BE2C (cell line): ENCODE measurements at regions not wholly inside any gene's neighbourhood (a gene's known extent, or its start where the extent isn't known, plus 50 kb on each side); places are given as distances from the start of the nearest gene placed in this dataset.

Experiments
- DNase-seq: peaks from one replicate; pipeline ENCODE4 v3.0.0-alpha.2; 2020
- H3K27me3 ChIP-seq: fragments of 250-450 bp; sonication (Bioruptor Pico); 2 replicates; pipeline ENCODE4 v1.5.1; 2020; ENCODE audit warnings: mild to moderate bottlenecking
- H3K36me3 ChIP-seq: fragments of 250-450 bp; sonication (Bioruptor Pico); 2 replicates; pipeline ENCODE4 v1.5.1; 2020; ENCODE audit warnings: mild to moderate bottlenecking
- H3K4me1 ChIP-seq: fragments of 250-450 bp; sonication (Bioruptor Pico); 2 replicates; pipeline ENCODE4 v1.5.1; 2020
- H3K4me3 ChIP-seq: 2 replicates; pipeline ENCODE4 v1.5.1; 2011; ENCODE audit warnings: low read depth, low read length
- H3K9me3 ChIP-seq: fragments of 250-450 bp; sonication (Bioruptor Pico); 2 replicates; pipeline ENCODE4 v1.5.1; 2020
- TF ChIP-seq, protein P1 (sequence below): IDR thresholded peaks from 2 replicates; pipeline ENCODE4 v1.5.1; 2012; ENCODE audit warnings: mild to moderate bottlenecking, low read depth, low read length

DNA sequence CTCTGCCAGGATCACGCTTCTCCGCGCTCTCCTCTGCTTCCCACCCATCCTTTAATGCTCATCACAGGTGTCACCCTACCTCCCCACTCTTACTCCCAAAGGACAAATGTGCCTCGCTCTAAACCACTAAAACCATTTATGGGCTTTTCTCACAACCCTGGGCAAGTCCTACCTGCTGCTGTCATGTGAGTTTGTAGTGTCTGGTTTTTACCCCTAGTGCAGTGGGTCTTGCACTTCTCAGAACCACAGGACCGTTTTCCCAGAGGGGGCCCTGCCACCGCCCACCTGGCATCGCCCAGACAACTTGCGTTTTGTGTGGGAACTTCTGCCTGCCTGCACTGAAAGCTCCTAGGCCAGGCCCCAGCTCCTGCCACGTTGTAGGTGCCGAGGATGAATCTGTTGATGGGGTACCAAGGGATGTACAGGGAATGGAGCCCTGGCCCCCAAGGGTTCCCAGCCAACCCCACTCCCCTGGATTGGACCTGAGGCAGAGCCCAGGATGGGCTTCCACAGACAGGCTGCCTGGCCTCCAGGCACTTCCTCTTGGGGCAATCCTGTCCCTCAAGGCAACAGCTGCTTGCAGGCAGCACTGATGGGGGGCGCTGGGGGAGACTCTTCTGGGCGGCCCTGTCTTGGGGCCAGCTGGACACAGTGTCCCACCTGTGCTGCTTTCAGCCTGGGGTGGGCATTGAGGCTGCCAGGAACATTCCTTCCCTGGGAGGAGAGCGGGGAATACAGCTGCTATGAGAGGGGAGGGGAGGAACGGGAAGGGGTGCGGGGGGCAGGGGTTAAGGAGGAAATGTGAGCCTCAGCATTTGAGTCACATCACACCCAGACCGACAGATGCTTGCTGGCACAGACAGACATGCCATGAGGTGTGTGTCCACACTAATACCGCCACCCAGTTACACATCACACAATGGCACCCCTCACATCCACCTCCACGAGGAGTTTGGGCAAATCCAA, 176.3 kb downstream of the ZFP36L2 start:
- TF ChIP-seq, protein P1, sequence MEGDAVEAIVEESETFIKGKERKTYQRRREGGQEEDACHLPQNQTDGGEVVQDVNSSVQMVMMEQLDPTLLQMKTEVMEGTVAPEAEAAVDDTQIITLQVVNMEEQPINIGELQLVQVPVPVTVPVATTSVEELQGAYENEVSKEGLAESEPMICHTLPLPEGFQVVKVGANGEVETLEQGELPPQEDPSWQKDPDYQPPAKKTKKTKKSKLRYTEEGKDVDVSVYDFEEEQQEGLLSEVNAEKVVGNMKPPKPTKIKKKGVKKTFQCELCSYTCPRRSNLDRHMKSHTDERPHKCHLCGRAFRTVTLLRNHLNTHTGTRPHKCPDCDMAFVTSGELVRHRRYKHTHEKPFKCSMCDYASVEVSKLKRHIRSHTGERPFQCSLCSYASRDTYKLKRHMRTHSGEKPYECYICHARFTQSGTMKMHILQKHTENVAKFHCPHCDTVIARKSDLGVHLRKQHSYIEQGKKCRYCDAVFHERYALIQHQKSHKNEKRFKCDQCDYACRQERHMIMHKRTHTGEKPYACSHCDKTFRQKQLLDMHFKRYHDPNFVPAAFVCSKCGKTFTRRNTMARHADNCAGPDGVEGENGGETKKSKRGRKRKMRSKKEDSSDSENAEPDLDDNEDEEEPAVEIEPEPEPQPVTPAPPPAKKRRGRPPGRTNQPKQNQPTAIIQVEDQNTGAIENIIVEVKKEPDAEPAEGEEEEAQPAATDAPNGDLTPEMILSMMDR = no peak
- H3K4me1 ChIP-seq = peaks cover 24% of the 10 kb centered on the region
- no peaks in the 10 kb centered on the region for H3K36me3 ChIP-seq
- H3K9me3 ChIP-seq = no peaks in the 10 kb centered on the region
- H3K27me3 ChIP-seq = no peaks in the 10 kb centered on the region
- DNase-seq = no peak
- no peak overlapping the region for H3K4me3 ChIP-seq

DNA sequence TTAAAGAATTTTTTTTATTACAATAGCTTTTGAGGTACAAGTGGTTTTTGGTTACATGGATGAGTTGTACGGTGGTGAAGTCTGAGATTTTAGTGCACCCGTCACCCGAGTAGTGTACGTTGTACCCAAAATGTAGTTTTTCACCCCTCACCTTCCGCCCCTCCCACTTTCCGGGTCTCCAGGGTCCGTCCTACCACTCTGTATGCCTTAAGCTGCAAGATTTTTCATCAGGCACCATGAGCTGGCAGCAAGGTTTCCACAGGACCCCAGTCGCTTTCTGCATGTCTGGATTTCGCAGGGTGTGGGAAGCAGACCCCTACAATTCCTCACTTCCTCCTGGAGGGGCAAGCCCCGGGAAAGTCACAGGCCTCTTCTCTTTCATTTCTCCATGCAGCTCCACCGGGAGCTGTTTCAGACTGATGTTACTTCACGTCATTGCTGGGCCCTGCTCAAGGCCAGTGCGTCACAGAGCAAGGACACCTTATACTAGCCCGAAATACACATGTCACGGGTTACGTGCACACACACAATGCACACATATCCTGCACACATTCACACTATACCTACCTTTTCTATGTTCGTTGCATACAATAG, 179.1 kb downstream of the ZFP36L2 start:
- no peaks in the 10 kb centered on the region for H3K27me3 ChIP-seq
- TF ChIP-seq, protein P1 = no peak
- no peak for DNase-seq
- H3K4me1 ChIP-seq = peaks cover 16% of the 10 kb centered on the region
- H3K4me3 ChIP-seq = no peak overlapping the region
- H3K36me3 ChIP-seq = no peaks in the 10 kb centered on the region
- H3K9me3 ChIP-seq = no peaks in the 10 kb centered on the region

DNA sequence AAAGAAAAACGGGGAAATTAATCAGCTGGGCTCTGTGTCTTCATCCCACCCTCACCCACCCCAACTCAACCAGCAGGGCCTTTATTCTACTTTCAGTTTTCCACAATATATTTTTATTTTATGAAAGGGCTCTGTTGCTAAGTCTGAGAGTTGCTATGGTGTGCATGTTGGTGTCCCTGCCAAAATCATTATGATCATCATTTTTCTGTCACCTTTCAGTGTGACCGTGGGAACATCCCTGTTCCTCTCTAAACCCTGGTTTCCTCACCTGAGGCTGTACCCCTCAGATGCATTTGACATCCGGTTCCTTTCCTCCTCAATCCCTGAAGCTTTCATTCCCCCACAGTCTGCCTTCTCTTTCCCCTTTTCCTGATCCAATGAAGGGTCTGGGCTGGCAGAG, 180.5 kb downstream of the ZFP36L2 start:
- Histone ChIP-seq H3K27me3 (no peaks in the 10 kb centered on the region), H3K9me3 (no peaks in the 10 kb centered on the region), H3K4me3 (no peak overlapping the region), H3K4me1 (peaks cover 28% of the 10 kb centered on the region), H3K36me3 (no peaks in the 10 kb centered on the region)
- no peak for DNase-seq
- TF ChIP-seq, protein P1 = no peak

DNA sequence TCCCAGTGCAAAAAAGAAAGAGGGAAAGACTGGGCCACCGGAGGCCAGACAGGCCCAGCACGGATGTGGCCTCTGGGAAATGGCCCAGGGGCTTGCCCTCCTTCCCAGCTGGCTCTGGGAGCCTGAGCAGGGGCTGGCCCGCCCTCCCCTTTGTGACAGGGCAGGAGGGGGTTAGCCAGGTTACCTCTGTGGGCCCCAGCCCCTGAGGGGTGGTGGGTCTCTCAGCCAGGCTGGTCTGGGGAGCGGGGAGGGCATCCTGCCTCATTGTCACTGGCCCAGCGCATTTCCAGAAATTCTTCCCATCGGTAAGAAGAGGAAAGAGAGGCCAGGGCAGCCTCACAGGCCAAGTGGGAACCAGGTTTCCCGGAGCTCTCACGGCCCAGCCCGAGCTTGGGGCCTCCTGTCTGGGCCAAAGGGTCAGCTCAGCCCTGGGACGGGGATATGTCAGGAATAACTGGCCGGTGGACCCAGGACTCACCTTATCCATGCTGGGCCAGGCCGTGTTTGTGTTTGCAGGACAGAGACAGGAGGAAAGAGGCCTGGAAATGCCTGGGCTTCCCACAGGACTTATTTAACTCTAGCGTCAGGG, 182.2 kb downstream of the ZFP36L2 start:
- TF ChIP-seq, protein P1 = no peak

DNA sequence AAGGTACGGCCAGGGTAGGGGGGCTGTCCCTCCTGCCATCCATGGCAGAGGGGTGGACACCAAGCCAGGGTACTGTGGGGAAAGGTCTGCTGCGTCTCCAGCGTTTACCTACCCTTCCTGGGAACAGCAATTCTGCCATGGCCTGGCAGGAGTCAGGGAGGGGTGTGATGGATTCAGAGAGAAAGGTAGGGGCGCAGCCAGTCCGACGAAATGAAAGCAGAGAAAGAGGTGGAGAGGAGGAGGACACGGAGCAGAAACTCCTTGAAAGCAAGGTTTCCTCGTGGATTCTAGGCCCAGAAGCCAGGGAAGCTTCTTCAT, 182.9 kb downstream of the ZFP36L2 start:
- TF ChIP-seq, protein P1 = no peak
- no peaks in the 10 kb centered on the region for H3K27me3 ChIP-seq
- no peaks in the 10 kb centered on the region for H3K36me3 ChIP-seq
- H3K9me3 ChIP-seq = no peaks in the 10 kb centered on the region
- peaks cover 37% of the 10 kb centered on the region for H3K4me1 ChIP-seq
- no peak for DNase-seq
- H3K4me3 ChIP-seq = no peak overlapping the region

More for the DNA sequence above, 182.2 kb downstream of the ZFP36L2 start:
- Histone ChIP-seq H3K4me1 (peaks cover 33% of the 10 kb centered on the region), H3K9me3 (no peaks in the 10 kb centered on the region), H3K36me3 (no peaks in the 10 kb centered on the region), H3K27me3 (no peaks in the 10 kb centered on the region), H3K4me3 (no peak overlapping the region)
- DNase-seq = no peak
